ENCODE measurements at regions not wholly inside any gene's neighbourhood (a gene's known extent, or its start where the extent isn't known, plus 50 kb on each side); places are given as distances from the start of the nearest gene placed in this dataset.

DNA sequence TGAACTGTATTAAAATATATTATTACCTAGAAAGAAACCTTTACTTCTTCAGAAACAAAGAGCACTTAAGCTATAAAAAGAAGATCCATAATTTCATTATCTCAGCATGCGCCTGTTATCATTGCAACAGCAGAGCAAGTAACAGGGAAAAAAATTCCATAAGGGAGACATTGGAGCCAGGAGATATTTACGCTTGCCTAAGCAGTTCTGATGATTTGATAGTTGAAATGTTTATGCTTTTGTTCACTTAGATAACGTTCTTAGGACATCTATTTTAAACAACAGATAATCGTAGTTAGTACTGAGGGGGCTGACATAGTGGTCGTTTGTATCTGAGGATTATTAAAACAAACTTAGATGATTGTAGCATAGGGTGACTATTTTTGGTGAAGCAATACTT, 252.5 kb downstream of the NNT start:
- Histone ChIP-seq H3K9me3 (ENCODE audit: control insufficient read depth in 1 of 2, insufficient read depth in 1 of 2, low read depth in 1 of 2, low read length in 2 of 2) (no peaks in the 10 kb centered on the region), H3K4me1 (ENCODE audit: control insufficient read depth in 1 of 2, insufficient read depth in 2 of 2, low read length in 2 of 2) (no peaks in the 10 kb centered on the region), H3K27me3 (ENCODE audit: insufficient read depth, low read length) (no peaks in the 10 kb centered on the region), H4K20me1 (ENCODE audit: insufficient read depth) (no peaks in the 10 kb centered on the region), H3K4me2 (ENCODE audit: low read length) (no peak overlapping the region), H3K9ac (ENCODE audit: low read length) (no peak overlapping the region), H3K79me2 (ENCODE audit: insufficient read depth, low read length) (no peaks in the 10 kb centered on the region), H3K27ac (ENCODE audit: low read depth, low read length) (no peak overlapping the region), H3K36me3 (ENCODE audit: control insufficient read depth in 1 of 2, insufficient read depth in 2 of 2, low read length in 2 of 2) (no peaks in the 10 kb centered on the region), H3K4me3 (replicated peaks in 1 of 2; ENCODE audit: low read depth in 1 of 2, low read length in 2 of 2) (no peak overlapping the region), H3K9me2 (ENCODE audit: insufficient read depth) (no peaks in the 10 kb centered on the region), H2AFZ (ENCODE audit: low read depth, low read length, poor library complexity, severe bottlenecking) (no peak overlapping the region)
- ChIA-PET RAD21 (ENCODE audit: low non-redundant PET in 1 of 2, low total read pairs in 2 of 2, uncharacterized antibody in 2 of 2, unreplicated experiment in 2 of 2) (no interaction called here), CTCF (no interaction called here), POLR2A (no interaction called here)
- DNase-seq (ENCODE audit: low read depth, low spot score) (no peak), ATAC-seq (no peak)
- BruUV-seq (replicated peaks) = no TSS peak
- intact Hi-C loops (cut with micrococcal nuclease) = no loop called here
- no peak for TF ChIP-seq YY1 (IDR thresholded peaks at IDR 0.05; ENCODE audit: extremely low read depth, insufficient replicate concordance, low read depth, low read length)
- TF ChIP-seq, protein P1, sequence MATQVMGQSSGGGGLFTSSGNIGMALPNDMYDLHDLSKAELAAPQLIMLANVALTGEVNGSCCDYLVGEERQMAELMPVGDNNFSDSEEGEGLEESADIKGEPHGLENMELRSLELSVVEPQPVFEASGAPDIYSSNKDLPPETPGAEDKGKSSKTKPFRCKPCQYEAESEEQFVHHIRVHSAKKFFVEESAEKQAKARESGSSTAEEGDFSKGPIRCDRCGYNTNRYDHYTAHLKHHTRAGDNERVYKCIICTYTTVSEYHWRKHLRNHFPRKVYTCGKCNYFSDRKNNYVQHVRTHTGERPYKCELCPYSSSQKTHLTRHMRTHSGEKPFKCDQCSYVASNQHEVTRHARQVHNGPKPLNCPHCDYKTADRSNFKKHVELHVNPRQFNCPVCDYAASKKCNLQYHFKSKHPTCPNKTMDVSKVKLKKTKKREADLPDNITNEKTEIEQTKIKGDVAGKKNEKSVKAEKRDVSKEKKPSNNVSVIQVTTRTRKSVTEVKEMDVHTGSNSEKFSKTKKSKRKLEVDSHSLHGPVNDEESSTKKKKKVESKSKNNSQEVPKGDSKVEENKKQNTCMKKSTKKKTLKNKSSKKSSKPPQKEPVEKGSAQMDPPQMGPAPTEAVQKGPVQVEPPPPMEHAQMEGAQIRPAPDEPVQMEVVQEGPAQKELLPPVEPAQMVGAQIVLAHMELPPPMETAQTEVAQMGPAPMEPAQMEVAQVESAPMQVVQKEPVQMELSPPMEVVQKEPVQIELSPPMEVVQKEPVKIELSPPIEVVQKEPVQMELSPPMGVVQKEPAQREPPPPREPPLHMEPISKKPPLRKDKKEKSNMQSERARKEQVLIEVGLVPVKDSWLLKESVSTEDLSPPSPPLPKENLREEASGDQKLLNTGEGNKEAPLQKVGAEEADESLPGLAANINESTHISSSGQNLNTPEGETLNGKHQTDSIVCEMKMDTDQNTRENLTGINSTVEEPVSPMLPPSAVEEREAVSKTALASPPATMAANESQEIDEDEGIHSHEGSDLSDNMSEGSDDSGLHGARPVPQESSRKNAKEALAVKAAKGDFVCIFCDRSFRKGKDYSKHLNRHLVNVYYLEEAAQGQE (IDR thresholded peaks at IDR 0.05; ENCODE audit: low read depth) = no peak
- TF ChIP-seq CEBPB (IDR thresholded peaks at IDR 0.05; ENCODE audit: low read depth) = no peak
- TF ChIP-seq, protein P2, sequence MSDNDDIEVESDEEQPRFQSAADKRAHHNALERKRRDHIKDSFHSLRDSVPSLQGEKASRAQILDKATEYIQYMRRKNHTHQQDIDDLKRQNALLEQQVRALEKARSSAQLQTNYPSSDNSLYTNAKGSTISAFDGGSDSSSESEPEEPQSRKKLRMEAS (IDR thresholded peaks at IDR 0.05) = no peak
- no peak for TF ChIP-seq SRF (IDR thresholded peaks at IDR 0.05; ENCODE audit: low read depth)
- no peak for TF ChIP-seq POLR2A (IDR thresholded peaks at IDR 0.05; ENCODE audit: borderline replicate concordance, extremely low read depth, insufficient read depth, insufficient read length)
- TF ChIP-seq, protein P3, sequence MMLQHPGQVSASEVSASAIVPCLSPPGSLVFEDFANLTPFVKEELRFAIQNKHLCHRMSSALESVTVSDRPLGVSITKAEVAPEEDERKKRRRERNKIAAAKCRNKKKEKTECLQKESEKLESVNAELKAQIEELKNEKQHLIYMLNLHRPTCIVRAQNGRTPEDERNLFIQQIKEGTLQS (IDR thresholded peaks at IDR 0.05) = no peak
- TF ChIP-seq TCF7L2 (IDR thresholded peaks at IDR 0.05; ENCODE audit: borderline replicate concordance, extremely low read depth, insufficient read depth, insufficient read length) = no peak
- TF ChIP-seq POLR2AphosphoS5 (IDR thresholded peaks at IDR 0.05; ENCODE audit: low read depth, low read length) = no peak
- TF ChIP-seq EGR1 (IDR thresholded peaks at IDR 0.05; ENCODE audit: low read depth) = no peak
- TF ChIP-seq SP1 (IDR thresholded peaks at IDR 0.05; ENCODE audit: low read depth) = no peak
- TF ChIP-seq JUND (IDR thresholded peaks at IDR 0.05) = no peak
- no peak for TF ChIP-seq ZNF274 (IDR thresholded peaks at IDR 0.05; ENCODE audit: low read depth, low read length)
- TF ChIP-seq SIN3A (IDR thresholded peaks at IDR 0.05; ENCODE audit: low read depth) = no peak
- TF ChIP-seq, protein P4, sequence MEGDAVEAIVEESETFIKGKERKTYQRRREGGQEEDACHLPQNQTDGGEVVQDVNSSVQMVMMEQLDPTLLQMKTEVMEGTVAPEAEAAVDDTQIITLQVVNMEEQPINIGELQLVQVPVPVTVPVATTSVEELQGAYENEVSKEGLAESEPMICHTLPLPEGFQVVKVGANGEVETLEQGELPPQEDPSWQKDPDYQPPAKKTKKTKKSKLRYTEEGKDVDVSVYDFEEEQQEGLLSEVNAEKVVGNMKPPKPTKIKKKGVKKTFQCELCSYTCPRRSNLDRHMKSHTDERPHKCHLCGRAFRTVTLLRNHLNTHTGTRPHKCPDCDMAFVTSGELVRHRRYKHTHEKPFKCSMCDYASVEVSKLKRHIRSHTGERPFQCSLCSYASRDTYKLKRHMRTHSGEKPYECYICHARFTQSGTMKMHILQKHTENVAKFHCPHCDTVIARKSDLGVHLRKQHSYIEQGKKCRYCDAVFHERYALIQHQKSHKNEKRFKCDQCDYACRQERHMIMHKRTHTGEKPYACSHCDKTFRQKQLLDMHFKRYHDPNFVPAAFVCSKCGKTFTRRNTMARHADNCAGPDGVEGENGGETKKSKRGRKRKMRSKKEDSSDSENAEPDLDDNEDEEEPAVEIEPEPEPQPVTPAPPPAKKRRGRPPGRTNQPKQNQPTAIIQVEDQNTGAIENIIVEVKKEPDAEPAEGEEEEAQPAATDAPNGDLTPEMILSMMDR (IDR thresholded peaks at IDR 0.05 in 2 of 3, conservative IDR thresholded peaks at IDR 0.05 in 1 of 3; ENCODE audit: borderline replicate concordance in 1 of 3, insufficient read depth in 1 of 3, low read depth in 2 of 3, low read length in 2 of 3) = no peak
- no peak for TF ChIP-seq EZH2phosphoT487 (IDR thresholded peaks at IDR 0.05; ENCODE audit: borderline replicate concordance)
